ENCODE measurements at regions not wholly inside any gene's neighbourhood (a gene's known extent, or its start where the extent isn't known, plus 50 kb on each side); places are given as distances from the start of the nearest gene placed in this dataset.

- Histone ChIP-seq H3K36me3 (no peaks in the 10 kb centered on the region), H3K27ac (no peak overlapping the region), H3K4me1 (no peaks in the 10 kb centered on the region), H3K4me3 (no peak overlapping the region), H3K9me3 (no peaks in the 10 kb centered on the region), H3K27me3 (no peaks in the 10 kb centered on the region)
- 10 to 13% methylated on average over 9 of the region's 9 CpGs for WGBS, 2 donors
- intact Hi-C loops (cut with DNase I), result loop anchor here (10.0 kb wide), 1 partner anchor 929 kb away; no protein-coding TSS in a partner anchor
- DNase-seq, result no peak
- no peak for TF ChIP-seq POLR2A (IDR thresholded peaks at IDR 0.05)
- peak in 5 of 6 experiments; percentile 43 to 70 (median 58) for TF ChIP-seq CTCF (IDR thresholded peaks at IDR 0.05)
Observed at GRCh38 chr13:84896128-84896527, 903.1 kb downstream of the SLITRK6 start.

- Histone ChIP-seq H3K9me3 (no peaks in the 10 kb centered on the region), H3K27ac (no peak overlapping the region), H3K36me3 (no peaks in the 10 kb centered on the region), H3K4me1 (no peaks in the 10 kb centered on the region), H3K4me3 (no peak overlapping the region), H3K27me3 (no peaks in the 10 kb centered on the region)
- no peak for DNase-seq
- intact Hi-C loops (cut with DNase I), result loop anchor here (10.0 kb wide), 1 partner anchor 930 kb away; no protein-coding TSS in a partner anchor
- 91 to 96% methylated on average over 8 to 9 of the region's 23 CpGs for WGBS, 2 donors
- TF ChIP-seq POLR2A (IDR thresholded peaks at IDR 0.05) (no peak), CTCF (IDR thresholded peaks at IDR 0.05) (no peak)
Observed at GRCh38 chr13:84894749-84895148, 904.5 kb downstream of the SLITRK6 start.

- no peak overlapping the region for H3K27ac ChIP-seq
- H3K4me3 ChIP-seq, result no peak overlapping the region
- TF ChIP-seq POLR2A (IDR thresholded peaks at IDR 0.05) (no peak), CTCF (IDR thresholded peaks at IDR 0.05) (no peak)
- no peak for DNase-seq
- WGBS, 2 donors, result 78 to 81% methylated on average over 6 of the region's 6 CpGs
- no peaks in the 10 kb centered on the region for H3K4me1 ChIP-seq
- intact Hi-C loops (cut with DNase I), result no loop called here
- H3K27me3 ChIP-seq, result no peaks in the 10 kb centered on the region
- H3K9me3 ChIP-seq, result no peaks in the 10 kb centered on the region
- no peaks in the 10 kb centered on the region for H3K36me3 ChIP-seq
Observed at GRCh38 chr13:84885868-84886267, 913.4 kb downstream of the SLITRK6 start.

GRCh38 chr13:84873951-84874350, 925.3 kb downstream of the SLITRK6 start:
- H3K27me3 ChIP-seq, result no peaks in the 10 kb centered on the region
- no peaks in the 10 kb centered on the region for H3K9me3 ChIP-seq
- no peak overlapping the region for H3K4me3 ChIP-seq
- TF ChIP-seq CTCF (IDR thresholded peaks at IDR 0.05) (no peak), POLR2A (IDR thresholded peaks at IDR 0.05) (no peak)
- no peaks in the 10 kb centered on the region for H3K36me3 ChIP-seq
- H3K27ac ChIP-seq, result no peak overlapping the region
- H3K4me1 ChIP-seq, result no peaks in the 10 kb centered on the region
- intact Hi-C loops (cut with DNase I), result no loop called here
- WGBS, 2 donors, result 49 to 53% methylated on average over 3 of the region's 3 CpGs
- no peak for DNase-seq

- no peak for DNase-seq
- no peak overlapping the region for H3K27ac ChIP-seq
- H3K4me1 ChIP-seq, result no peaks in the 10 kb centered on the region
- H3K9me3 ChIP-seq, result no peaks in the 10 kb centered on the region
- H3K36me3 ChIP-seq, result no peaks in the 10 kb centered on the region
- TF ChIP-seq POLR2A (IDR thresholded peaks at IDR 0.05), result no peak
- TF ChIP-seq CTCF (IDR thresholded peaks at IDR 0.05), result peak in 1 of 6 experiments; percentile 5
- intact Hi-C loops (cut with DNase I), result no loop called here
- 59 to 61% methylated on average over 3 to 6 of the region's 6 CpGs for WGBS, 2 donors
- H3K27me3 ChIP-seq, result no peaks in the 10 kb centered on the region
- no peak overlapping the region for H3K4me3 ChIP-seq
Observed at GRCh38 chr13:84870190-84870589, 929.0 kb downstream of the SLITRK6 start.

Measured in esophagus squamous epithelium (tissue), 5 donors.